Activated naive CD4-positive, alpha-beta T cell (primary cell): ENCODE measurements at regions not wholly inside any gene's neighbourhood (a gene's known extent, or its start where the extent isn't known, plus 50 kb on each side); places are given as distances from the start of the nearest gene placed in this dataset.

Source experiments
- DNase-seq, 4 experiments: peaks; one replicate each; lab custom pipeline; 2025; lab: John Stamatoyannopoulos, UW

- DNase-seq: no peak
These were observed 487.5 kb downstream of the EPM2A start for GRCh38 chr6:145247692-145248419.

DNA sequence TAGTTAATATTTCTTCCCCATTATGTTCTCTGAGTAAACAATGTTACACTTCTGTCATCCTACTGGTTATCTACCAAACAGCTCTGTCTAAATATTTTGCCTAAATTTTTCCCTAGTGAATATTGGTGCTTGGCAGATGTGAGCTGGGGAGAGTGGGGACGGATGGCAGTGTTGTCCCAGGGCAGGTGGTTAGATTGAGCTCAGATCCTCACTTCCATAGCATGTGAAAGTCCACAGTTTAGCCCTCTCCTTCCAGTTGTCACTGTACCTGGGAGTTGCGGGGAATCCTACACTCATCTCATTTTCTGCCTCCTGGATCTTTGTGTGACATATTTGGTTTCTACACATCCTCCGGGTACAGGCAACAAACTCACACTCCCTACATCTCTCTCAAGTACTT is 484.9 kb downstream of the EPM2A start:
- no peak for DNase-seq

- no peak for DNase-seq
These were observed 482.6 kb downstream of the EPM2A start for GRCh38 chr6:145252737-145253136.

GRCh38 chr6:145254649-145255401 is 480.5 kb downstream of the EPM2A start:
- DNase-seq: no peak

GRCh38 chr6:145257704-145258103 is 477.6 kb downstream of the EPM2A start:
- no peak for DNase-seq

DNA sequence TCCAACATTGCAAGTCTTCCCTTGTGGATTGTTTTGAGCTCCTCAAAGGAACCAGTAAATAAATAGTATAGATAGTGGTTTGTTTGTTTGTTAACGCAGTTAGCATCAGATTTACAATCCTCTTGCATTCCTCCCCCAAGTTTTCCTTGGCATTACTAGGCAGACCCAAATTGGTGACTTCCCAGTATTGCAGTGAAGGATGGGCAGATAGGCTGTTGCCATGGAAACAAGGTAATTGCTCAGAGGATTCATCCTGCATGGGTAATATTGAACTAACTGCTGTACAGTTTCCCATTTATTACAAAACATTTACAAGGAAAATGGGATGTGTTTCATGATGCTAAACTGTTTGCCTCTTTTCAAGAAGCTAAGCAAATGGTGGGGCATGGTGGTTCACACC is 477.2 kb downstream of the EPM2A start:
- no peak for DNase-seq

DNA sequence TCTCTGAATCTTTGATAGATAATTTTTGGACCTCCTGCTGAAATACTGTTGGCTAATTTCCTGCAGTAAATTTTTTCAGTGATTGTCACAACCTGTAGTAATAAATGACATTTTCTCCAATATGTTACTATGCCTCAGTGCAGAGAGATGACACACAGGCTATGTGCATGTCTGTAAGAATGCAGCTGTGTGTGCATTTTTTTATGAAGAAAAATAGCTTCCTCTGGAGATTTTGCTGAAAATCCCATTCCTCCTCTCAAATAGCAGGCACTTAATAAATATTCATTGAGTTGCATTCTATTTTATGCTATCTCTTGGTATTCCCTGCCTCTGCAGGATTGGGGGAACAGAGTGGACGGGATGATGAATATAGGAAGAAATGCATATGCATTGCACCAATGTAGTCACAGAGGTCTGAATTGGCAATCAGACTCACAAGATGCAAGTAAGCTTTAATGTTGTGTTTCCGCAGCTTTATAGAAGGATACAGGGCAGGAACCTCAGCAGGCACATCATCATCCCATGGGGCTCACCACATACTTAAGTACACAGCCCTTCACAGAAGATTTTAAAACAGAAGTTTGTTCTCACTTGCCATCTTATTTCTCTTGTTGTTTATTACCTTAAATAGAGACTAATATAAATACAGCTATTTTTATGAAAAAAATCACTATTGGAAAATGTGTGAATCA is 474.7 kb downstream of the EPM2A start:
- DNase-seq: no peak

DNA sequence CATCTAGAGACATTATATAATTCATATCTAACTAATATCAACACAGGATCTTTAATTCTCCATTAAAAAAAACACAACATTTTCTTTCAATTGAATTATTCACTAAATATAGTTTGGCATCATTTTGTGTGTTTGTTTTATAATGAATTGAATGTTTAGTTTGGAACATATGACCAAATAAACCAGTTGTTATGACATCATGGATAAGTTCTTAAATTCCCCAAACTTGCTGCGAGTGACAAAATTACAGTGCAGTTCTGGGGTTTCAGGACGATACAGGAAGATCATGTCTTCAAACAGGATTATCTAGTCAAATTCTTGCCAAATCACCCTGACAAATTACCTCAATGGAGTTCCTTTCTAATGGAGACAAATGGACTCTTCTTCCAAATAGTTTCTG is 473.6 kb downstream of the EPM2A start:
- DNase-seq: no peak

DNA sequence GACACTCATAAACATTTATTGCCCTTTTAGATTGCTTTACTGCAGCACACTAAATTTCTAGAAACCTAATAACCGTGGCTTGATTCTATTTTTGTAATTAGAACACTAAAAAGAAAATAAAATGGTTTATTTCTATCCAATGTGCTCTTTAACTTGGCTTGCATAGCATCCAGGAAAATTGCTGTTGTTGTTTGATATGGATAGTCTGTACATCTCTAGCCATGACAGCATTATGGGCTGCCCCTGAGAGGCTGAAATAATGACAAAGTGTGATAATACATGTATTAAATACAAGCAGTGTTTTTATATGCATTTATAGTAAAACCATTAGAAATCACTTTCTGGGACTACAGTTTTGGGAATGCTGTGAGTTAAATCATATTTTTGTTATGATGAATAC is 472.5 kb downstream of the EPM2A start:
- no peak for DNase-seq

- no peak for DNase-seq
These were observed 471.5 kb downstream of the EPM2A start for GRCh38 chr6:145263778-145264211.

DNA sequence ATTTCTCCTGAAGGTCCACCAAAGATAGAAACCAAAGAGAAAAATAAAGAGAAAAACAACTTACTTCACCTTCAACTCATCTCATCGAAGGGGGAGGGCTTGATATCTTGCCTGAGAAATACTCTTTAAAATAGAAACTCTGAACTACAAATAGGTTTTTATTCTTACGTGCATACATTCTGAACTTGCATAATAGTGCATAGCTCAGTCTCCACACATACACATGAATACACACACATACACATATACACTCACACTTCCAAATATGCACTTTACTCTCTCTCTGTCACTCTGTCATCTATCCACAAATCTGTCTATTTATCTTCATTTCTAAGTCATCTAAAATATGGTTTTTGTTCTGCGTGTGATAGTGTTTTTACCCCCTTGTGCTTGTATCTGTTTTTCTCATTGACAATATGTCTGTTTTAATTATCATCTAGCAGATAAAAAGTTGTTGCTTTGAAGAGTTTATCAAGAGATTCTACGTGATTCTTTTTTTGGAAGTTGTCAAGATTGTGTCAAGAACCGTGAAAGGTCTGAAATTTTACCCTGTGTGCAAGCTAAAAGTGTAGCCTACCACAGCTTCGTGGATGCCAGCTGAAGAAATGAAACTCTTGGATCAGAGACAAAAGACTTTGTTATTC is 468.8 kb downstream of the EPM2A start:
- no peak for DNase-seq

DNA sequence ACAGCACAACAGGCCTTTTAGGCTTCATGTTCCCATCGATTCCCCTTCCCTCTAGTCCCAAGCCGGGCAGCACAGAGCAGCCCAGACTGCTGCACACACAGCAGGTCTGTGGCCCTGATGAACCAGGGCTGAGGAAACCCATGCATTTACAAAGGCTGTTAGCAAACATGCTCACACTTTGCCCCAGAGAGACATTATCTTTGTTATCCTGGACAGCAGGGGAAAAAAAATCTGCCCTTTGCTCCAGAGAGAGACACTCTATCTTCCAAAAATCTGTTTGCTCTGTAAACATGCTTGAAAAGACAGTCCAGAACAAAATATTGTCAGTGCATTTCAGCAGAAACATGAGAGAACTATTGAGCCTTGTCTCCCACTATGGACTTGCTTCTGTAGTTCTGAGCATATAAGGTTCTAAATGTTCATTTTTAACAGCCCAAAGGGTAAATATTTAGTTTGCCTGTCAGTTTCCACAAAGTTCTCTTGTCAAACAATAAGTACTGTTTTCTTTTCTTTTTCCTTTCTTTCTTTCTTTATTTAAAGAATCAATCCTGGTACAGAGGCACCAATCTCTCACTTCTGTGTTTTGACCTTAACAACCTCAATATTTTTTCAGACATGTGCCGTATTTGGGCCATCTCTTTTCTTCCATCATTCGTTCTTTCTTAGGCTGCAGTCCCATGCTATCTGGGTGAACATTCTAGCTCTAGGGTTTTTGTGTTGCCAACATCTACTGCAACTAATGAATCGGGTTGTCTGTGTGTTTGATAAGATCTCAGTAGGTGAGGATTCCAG is 468.0 kb downstream of the EPM2A start:
- no peak for DNase-seq

DNA sequence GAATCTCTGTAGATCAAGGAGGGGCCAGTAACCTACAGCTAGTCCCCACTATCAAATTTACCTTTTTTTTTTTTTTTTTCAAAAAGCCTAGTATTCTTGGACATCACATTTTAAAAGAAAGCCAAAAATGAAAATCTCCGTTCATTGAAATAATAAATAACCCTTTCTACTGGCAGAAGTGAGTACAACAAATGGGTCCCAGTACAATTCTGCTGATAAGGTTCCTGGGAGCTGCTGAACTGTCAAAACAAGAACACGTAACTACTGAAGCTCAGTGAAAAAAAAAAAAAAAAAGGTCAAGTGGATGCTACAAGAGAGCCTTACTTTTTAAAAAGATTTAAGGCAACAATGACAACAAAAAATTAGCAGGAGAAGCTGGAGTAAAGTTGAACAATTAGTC is 464.9 kb downstream of the EPM2A start:
- no peak for DNase-seq

- DNase-seq: no peak
These were observed 464.3 kb downstream of the EPM2A start for GRCh38 chr6:145271040-145271439.

DNA sequence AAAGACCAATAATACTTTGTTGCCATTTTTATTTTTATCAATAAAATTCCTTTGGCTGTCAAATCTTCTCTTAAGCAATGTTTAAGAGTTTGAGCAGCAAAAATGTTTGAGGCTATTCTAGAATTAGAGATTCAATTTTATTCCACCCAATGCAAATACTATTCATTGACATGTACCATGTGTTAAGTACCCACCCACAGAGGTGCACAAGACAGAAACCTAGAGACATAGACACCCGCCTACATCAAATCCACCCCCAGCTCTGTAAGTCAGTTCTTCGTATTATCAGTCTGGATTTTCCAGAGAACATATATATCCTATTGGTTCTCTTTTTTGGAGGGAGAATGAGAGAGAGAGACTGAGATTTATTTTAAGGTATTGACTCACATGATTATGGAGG is 463.7 kb downstream of the EPM2A start:
- DNase-seq: no peak

GRCh38 chr6:145272246-145272645 is 463.1 kb downstream of the EPM2A start:
- DNase-seq: no peak

DNA sequence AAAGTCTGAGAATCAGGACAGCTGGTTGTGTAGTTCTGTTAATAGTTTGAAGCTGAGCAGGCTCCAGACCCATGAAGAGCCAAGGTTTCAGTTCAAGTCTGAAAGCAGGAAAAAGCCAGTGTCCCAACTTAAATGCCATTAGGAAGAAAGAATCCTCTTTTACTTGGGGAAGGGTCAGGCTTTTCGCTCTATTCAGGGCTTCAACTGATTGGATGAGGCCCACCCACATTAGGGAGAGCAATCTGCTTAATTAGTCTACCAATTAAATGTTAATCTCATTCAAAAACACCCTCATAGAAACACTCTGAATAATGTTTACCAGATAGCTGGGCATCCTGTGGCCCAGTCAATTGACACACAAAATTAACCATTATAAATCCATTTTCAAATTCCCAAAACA is 462.2 kb downstream of the EPM2A start:
- DNase-seq: no peak

DNA sequence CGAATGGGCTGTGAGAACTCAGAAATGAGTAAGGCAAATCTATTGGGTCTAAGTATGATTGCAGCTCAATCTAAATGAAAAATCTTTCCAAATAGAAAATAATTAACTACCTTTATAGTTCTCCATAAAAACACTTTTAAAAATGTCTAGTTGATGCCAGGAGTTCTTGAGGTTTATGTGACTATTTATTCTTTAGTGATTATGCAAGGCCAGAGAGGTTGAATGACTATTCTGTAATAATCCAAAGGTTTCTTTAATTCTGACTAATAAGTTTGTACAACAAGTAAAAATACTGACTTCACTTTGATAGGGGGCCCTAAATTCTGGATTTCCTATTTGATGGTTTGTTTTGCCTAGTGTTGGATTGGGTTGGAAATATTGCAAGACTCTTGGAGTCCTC is 461.2 kb downstream of the EPM2A start:
- DNase-seq: no peak

DNA sequence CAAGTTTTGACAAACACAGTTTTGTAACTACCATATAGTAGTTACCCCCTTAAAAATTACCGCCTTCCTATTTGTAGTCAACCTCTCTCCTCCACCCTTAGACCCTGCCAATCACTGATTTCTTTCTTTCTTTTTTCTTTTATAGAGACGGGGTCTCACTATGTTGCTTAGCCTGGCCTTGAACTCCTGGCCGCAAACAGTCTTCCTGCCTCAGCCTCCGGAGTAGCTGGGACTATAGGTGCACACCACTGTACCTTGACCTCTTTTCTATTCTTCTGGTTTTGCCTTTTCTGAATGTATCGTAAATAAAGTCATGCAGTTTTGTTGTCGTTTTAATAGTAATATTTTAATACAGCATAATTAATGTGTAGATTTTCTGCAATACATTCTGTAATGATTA is 460.3 kb downstream of the EPM2A start:
- DNase-seq: no peak

DNA sequence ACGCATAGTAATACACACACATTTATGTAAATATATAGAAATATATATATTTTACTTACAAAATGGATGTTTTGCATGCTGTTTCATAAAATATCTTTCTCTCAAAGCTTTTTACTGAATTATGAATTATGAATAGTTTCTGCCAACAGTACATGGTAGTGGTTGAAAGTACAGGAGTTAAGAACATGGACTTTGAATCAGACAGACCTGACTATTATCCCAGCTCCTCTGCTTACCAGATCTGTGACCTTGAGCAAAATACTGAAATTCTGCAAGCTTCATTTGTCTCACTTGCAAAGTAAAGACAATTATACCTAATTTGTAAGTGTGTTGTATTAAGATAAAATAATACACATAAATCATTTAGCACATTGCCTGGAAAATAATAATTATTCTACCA is 459.5 kb downstream of the EPM2A start:
- no peak for DNase-seq

- no peak for DNase-seq
These were observed 458.6 kb downstream of the EPM2A start for GRCh38 chr6:145276756-145277155.
